ENCODE measurements at regions not wholly inside any gene's neighbourhood (a gene's known extent, or its start where the extent isn't known, plus 50 kb on each side); places are given as distances from the start of the nearest gene placed in this dataset.

DNA sequence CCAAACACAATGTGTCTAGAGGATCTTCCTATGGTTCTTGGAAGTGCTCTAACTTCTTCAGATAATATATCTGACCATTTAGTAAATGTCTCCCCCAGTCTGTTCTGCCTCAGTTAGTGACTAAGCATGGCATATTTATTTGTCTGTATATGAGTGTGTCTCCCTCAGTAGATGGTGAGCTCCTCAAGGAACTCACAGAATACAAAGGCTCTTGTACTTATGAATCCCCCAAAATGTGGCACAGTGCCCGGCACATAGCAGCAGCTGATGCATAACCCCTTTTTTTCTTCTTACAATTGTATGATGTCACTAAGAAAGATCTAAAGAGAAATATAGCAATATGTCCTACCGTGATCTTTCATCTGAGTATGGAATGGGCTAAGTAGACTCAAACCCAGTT lies 264.7 kb upstream of the PRICKLE1 start:
- no peak overlapping the region for H3K27ac ChIP-seq (ENCODE audit: insufficient read length, low read depth, low read length)
- no peaks in the 10 kb centered on the region for H3K23me2 ChIP-seq (ENCODE audit: insufficient read length, low read depth, low read length, poor library complexity, severe bottlenecking)
- Mint-ChIP-seq H3K4me1 (no peaks in the 10 kb centered on the region), H3K27ac (no peak overlapping the region), H3K4me3 (no peak overlapping the region), H3K36me3 (ENCODE audit: insufficient read depth in 1 of 3, low read depth in 3 of 3) (no peaks in the 10 kb centered on the region), H3K9me3 (no peaks in the 10 kb centered on the region), H3K27me3 (ENCODE audit: low read depth) (no peaks in the 10 kb centered on the region)
- H3K27me3 ChIP-seq (ENCODE audit: insufficient read depth, low read length), result no peaks in the 10 kb centered on the region
- H4K5ac ChIP-seq (ENCODE audit: insufficient read length, low read depth, low read length), result no peak overlapping the region
- no peak overlapping the region for H4K8ac ChIP-seq (replicated peaks; ENCODE audit: insufficient read length, low read depth, low read length)
- H3K9ac ChIP-seq (ENCODE audit: extremely low read depth, insufficient read length, low read length), result no peak overlapping the region
- H3K23ac ChIP-seq (ENCODE audit: insufficient read length, low read depth, low read length), result no peak overlapping the region
- H3K79me1 ChIP-seq (ENCODE audit: insufficient read depth, low read depth, low read length, poor library complexity, severe bottlenecking), result no peaks in the 10 kb centered on the region
- H3K18ac ChIP-seq (ENCODE audit: insufficient read length, low read depth, low read length), result no peak overlapping the region
- H3K56ac ChIP-seq (ENCODE audit: insufficient read length, low read depth, low read length), result no peak overlapping the region
- no peak overlapping the region for H2AK5ac ChIP-seq (ENCODE audit: insufficient read length, low read length)
- H3K4ac ChIP-seq (ENCODE audit: low read depth, low read length), result no peak overlapping the region
- H2BK20ac ChIP-seq (ENCODE audit: low read depth, low read length, poor library complexity, severe bottlenecking), result no peak overlapping the region
- WGBS (ENCODE audit: extremely low coverage, insufficient read length, low lambda C conversion rate), result no CpG with 5 or more reads among the region's 2 CpGs
- H3K4me1 ChIP-seq (ENCODE audit: insufficient read depth, low read length), result no peaks in the 10 kb centered on the region
- H2AFZ ChIP-seq (ENCODE audit: low read length), result no peak overlapping the region
- DNase-seq, result no peak
- H3T11ph ChIP-seq (ENCODE audit: low read length), result no peak overlapping the region
- H4K20me1 ChIP-seq (ENCODE audit: control insufficient read depth, insufficient read depth, insufficient read length), result no peaks in the 10 kb centered on the region
- H2BK15ac ChIP-seq (ENCODE audit: low read depth, low read length), result no peak overlapping the region
- H2BK5ac ChIP-seq (ENCODE audit: insufficient read length, low read length), result no peak overlapping the region
- no peaks in the 10 kb centered on the region for H3K79me2 ChIP-seq (ENCODE audit: insufficient read depth, low read length)
- no peak overlapping the region for H4K91ac ChIP-seq (ENCODE audit: insufficient read length, low read depth, low read length)
- no peak overlapping the region for H2BK12ac ChIP-seq (ENCODE audit: insufficient read length, low read depth, low read length)
- H3K4me2 ChIP-seq (ENCODE audit: insufficient read depth, insufficient read length, low read length), result no peak overlapping the region
- no peak overlapping the region for H2BK120ac ChIP-seq (ENCODE audit: low read depth, low read length, poor library complexity, severe bottlenecking)
- no peaks in the 10 kb centered on the region for H3K9me3 ChIP-seq (ENCODE audit: control insufficient read depth, low read depth, low read length)
- TF ChIP-seq, protein P1, sequence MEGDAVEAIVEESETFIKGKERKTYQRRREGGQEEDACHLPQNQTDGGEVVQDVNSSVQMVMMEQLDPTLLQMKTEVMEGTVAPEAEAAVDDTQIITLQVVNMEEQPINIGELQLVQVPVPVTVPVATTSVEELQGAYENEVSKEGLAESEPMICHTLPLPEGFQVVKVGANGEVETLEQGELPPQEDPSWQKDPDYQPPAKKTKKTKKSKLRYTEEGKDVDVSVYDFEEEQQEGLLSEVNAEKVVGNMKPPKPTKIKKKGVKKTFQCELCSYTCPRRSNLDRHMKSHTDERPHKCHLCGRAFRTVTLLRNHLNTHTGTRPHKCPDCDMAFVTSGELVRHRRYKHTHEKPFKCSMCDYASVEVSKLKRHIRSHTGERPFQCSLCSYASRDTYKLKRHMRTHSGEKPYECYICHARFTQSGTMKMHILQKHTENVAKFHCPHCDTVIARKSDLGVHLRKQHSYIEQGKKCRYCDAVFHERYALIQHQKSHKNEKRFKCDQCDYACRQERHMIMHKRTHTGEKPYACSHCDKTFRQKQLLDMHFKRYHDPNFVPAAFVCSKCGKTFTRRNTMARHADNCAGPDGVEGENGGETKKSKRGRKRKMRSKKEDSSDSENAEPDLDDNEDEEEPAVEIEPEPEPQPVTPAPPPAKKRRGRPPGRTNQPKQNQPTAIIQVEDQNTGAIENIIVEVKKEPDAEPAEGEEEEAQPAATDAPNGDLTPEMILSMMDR (conservative IDR thresholded peaks at IDR 0.05), result no peak
- no peak overlapping the region for H3K14ac ChIP-seq (ENCODE audit: insufficient read depth, low read length)
